Transverse colon (tissue), 4 donors: ENCODE measurements at regions not wholly inside any gene's neighbourhood (a gene's known extent, or its start where the extent isn't known, plus 50 kb on each side); places are given as distances from the start of the nearest gene placed in this dataset.

ENCODE experiments used
- DNase-seq: peaks from one replicate; pipeline ENCODE4 v3.0.0-alpha.2; 2019
- H3K27ac ChIP-seq, 4 donors: fragments of 200-600 bp; sonication (generic); 2 replicates each; pipeline ENCODE4 v1.5.1; 2016 to 2018; ENCODE audit warnings: inconsistent platforms in 4 of 4
- H3K27me3 ChIP-seq: fragments of 200-600 bp; sonication (generic); 2 replicates; pipeline ENCODE4 v1.5.1; 2017; ENCODE audit warnings: inconsistent platforms
- H3K36me3 ChIP-seq, 4 donors: fragments of 200-600 bp; sonication (generic); 2 replicates each; pipeline ENCODE4 v1.5.1; 2017 to 2019; ENCODE audit warnings: inconsistent platforms in 4 of 4
- H3K4me1 ChIP-seq, 4 donors: fragments of 200-600 bp; sonication (generic); 2 replicates each; pipeline ENCODE4 v1.5.1; 2017 to 2020; ENCODE audit warnings: inconsistent platforms in 4 of 4
- H3K4me3 ChIP-seq, 4 donors: fragments of 200-600 bp; sonication (generic); 1 replicate in 1 of 4; 2 replicates in 3 of 4; pipeline versions ENCODE4 v1.5.1 to v1.6.1; 2017 to 2019; ENCODE audit warnings: inconsistent platforms in 4 of 4
- H3K9me3 ChIP-seq, 2 donors: fragments of 200-600 bp; sonication (generic); 2 replicates each; pipeline ENCODE4 v1.5.1; 2017 to 2019; ENCODE audit warnings: inconsistent platforms in 2 of 2
- EP300 ChIP-seq: sonication (generic); formaldehyde crosslinking; IDR thresholded peaks from one replicate; pipeline ENCODE4 v1.6.1; 2017; ENCODE audit warnings: antibody characterized with exemption, low read depth
- POLR2A ChIP-seq: fragments of 450-650 bp; IDR thresholded peaks from one replicate; pipeline ENCODE4 v1.6.1; 2016; ENCODE audit warnings: antibody characterized with exemption, mild to moderate bottlenecking, moderate library complexity
- POLR2AphosphoS5 ChIP-seq, 3 donors: sonication (generic); formaldehyde crosslinking; IDR thresholded peaks; one replicate each; pipeline ENCODE4 v1.6.1; 2016; ENCODE audit warnings: antibody characterized with exemption in 3 of 3
- WGBS, 2 donors: methylation state at CpG; one replicate each; pipeline ENCODE4 v1.1.5; 2018; ENCODE audit warnings: low coverage in 1 of 2; 5-methylcytosine and 5-hydroxymethylcytosine counted together
- in situ Hi-C, 4 donors: fragments of 200-750 bp; cut with MboI; loops; one replicate each; pipeline versions ENCODE4 v1.15.0 to v1.15.1; 2017; ENCODE audit warnings: low sequenced_read_pairs in 3 of 4, low pct_ligation_motif_present in 1 of 4, low pct_unique_long_range_greater_than_20kb in 1 of 4
- intact Hi-C: fragments of 100-400 bp; cut with DNase I; formaldehyde crosslinking; loops from one replicate; pipeline ENCODE4 v1.15.1; 2023; ENCODE audit warnings: low total_unique reads
- TF ChIP-seq, protein P1 (sequence below), 5 experiments: fragments of 200-600 bp in 3 of 5; fragments of 450-650 bp in 2 of 5; sonication (generic) in 3 of 5; IDR thresholded peaks; 1 replicate in 2 of 5; 2 replicates in 3 of 5; pipeline ENCODE4 v1.5.1; 2016 to 2017; ENCODE audit warnings: antibody characterized with exemption in 5 of 5, inconsistent platforms in 3 of 5, mild to moderate bottlenecking in 2 of 5, moderate library complexity in 1 of 5

GRCh38 chr10:65204999-65205398 lies 1683.8 kb downstream of the REEP3 start:
- 85 to 90% methylated on average over 1 of the region's 1 CpG for WGBS, 2 donors
- no peaks in the 10 kb centered on the region for H3K9me3 ChIP-seq
- no peak overlapping the region for H3K27ac ChIP-seq
- no peaks in the 10 kb centered on the region for H3K27me3 ChIP-seq
- no peaks in the 10 kb centered on the region for H3K36me3 ChIP-seq
- DNase-seq: no peak
- intact Hi-C loops: no loop called here
- TF ChIP-seq EP300 (no peak), POLR2AphosphoS5 (IDR thresholded peaks at IDR 0.05) (no peak), POLR2A (no peak)
- TF ChIP-seq, protein P1, sequence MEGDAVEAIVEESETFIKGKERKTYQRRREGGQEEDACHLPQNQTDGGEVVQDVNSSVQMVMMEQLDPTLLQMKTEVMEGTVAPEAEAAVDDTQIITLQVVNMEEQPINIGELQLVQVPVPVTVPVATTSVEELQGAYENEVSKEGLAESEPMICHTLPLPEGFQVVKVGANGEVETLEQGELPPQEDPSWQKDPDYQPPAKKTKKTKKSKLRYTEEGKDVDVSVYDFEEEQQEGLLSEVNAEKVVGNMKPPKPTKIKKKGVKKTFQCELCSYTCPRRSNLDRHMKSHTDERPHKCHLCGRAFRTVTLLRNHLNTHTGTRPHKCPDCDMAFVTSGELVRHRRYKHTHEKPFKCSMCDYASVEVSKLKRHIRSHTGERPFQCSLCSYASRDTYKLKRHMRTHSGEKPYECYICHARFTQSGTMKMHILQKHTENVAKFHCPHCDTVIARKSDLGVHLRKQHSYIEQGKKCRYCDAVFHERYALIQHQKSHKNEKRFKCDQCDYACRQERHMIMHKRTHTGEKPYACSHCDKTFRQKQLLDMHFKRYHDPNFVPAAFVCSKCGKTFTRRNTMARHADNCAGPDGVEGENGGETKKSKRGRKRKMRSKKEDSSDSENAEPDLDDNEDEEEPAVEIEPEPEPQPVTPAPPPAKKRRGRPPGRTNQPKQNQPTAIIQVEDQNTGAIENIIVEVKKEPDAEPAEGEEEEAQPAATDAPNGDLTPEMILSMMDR (IDR thresholded peaks at IDR 0.05): no peak
- H3K4me1 ChIP-seq: no peaks in the 10 kb centered on the region
- no peak overlapping the region for H3K4me3 ChIP-seq
- in situ Hi-C loops: no loop called here

GRCh38 chr10:65213170-65213569 lies 1692.0 kb downstream of the REEP3 start:
- intact Hi-C loops (no loop called here), in situ Hi-C loops (no loop called here)
- Histone ChIP-seq H3K9me3 (no peaks in the 10 kb centered on the region), H3K36me3 (no peaks in the 10 kb centered on the region), H3K27me3 (no peaks in the 10 kb centered on the region), H3K27ac (no peak overlapping the region), H3K4me3 (no peak overlapping the region), H3K4me1 (no peaks in the 10 kb centered on the region)
- DNase-seq: no peak
- TF ChIP-seq EP300 (no peak), POLR2A (no peak), POLR2AphosphoS5 (IDR thresholded peaks at IDR 0.05) (no peak)
- TF ChIP-seq, protein P1 (IDR thresholded peaks at IDR 0.05): no peak
- 79 to 88% methylated on average over 1 to 2 of the region's 2 CpGs for WGBS, 2 donors

GRCh38 chr10:65219444-65219843 lies 1698.2 kb downstream of the REEP3 start:
- in situ Hi-C loops: no loop called here
- Histone ChIP-seq H3K4me3 (no peak overlapping the region), H3K9me3 (no peaks in the 10 kb centered on the region), H3K4me1 (no peaks in the 10 kb centered on the region), H3K27me3 (no peaks in the 10 kb centered on the region), H3K36me3 (no peaks in the 10 kb centered on the region), H3K27ac (no peak overlapping the region)
- intact Hi-C loops: no loop called here
- WGBS, 2 donors: 63 to 81% methylated on average over 3 of the region's 3 CpGs
- DNase-seq: no peak
- TF ChIP-seq POLR2A (no peak), EP300 (no peak), POLR2AphosphoS5 (IDR thresholded peaks at IDR 0.05) (no peak)
- TF ChIP-seq, protein P1 (IDR thresholded peaks at IDR 0.05): no peak

- WGBS, 2 donors: 44 to 67% methylated on average over 3 of the region's 3 CpGs
- DNase-seq: no peak
- no peaks in the 10 kb centered on the region for H3K36me3 ChIP-seq
Measured at GRCh38 chr10:65231148-65231547, 1694.7 kb upstream of the LRRTM3 start.

More at GRCh38 chr10:65231148-65231547, 1694.7 kb upstream of the LRRTM3 start:
- TF ChIP-seq POLR2AphosphoS5 (IDR thresholded peaks at IDR 0.05) (no peak), EP300 (no peak), POLR2A (no peak)
- TF ChIP-seq, protein P1 (IDR thresholded peaks at IDR 0.05): no peak
- Histone ChIP-seq H3K27me3 (no peaks in the 10 kb centered on the region), H3K9me3 (no peaks in the 10 kb centered on the region), H3K4me1 (no peaks in the 10 kb centered on the region), H3K27ac (no peak overlapping the region), H3K4me3 (no peak overlapping the region)
- in situ Hi-C loops (no loop called here), intact Hi-C loops (no loop called here)
